Esophagus (tissue), 2 donors: ENCODE measurements at regions not wholly inside any gene's neighbourhood (a gene's known extent, or its start where the extent isn't known, plus 50 kb on each side); places are given as distances from the start of the nearest gene placed in this dataset.
"Not testable (repeated sequence)": the region's sequence is repeated elsewhere in the genome, so short reads cannot be mapped to it uniquely, and the experiment has no call there.

Experiments used
- H3K27ac ChIP-seq, 2 donors: one replicate each; pipeline ENCODE4 v1.5.1; 2013; ENCODE audit warnings: low read depth in 2 of 2, mild to moderate bottlenecking in 2 of 2, inconsistent platforms in 1 of 2, low read length in 1 of 2, moderate library complexity in 1 of 2
- H3K27me3 ChIP-seq, 2 donors: one replicate each; pipeline ENCODE4 v1.6.1; 2013; ENCODE audit warnings: low read length in 2 of 2, control low read depth in 1 of 2, mild to moderate bottlenecking in 1 of 2; ENCODE audit not compliant: insufficient read depth in 2 of 2, control insufficient read depth in 1 of 2
- H3K36me3 ChIP-seq, 2 donors: one replicate each; pipeline ENCODE4 v1.6.1; 2013; ENCODE audit warnings: low read length in 1 of 2; ENCODE audit not compliant: control insufficient read depth in 2 of 2, insufficient read depth in 2 of 2
- H3K4me1 ChIP-seq, 2 donors: one replicate each; pipeline ENCODE4 v1.6.1; 2013; ENCODE audit warnings: low read length in 1 of 2; ENCODE audit not compliant: control insufficient read depth in 2 of 2, insufficient read depth in 2 of 2
- H3K4me3 ChIP-seq, 2 donors: one replicate each; pipeline ENCODE4 v1.5.1; 2013; ENCODE audit warnings: low read length in 2 of 2, mild to moderate bottlenecking in 2 of 2, low read depth in 1 of 2, moderate library complexity in 1 of 2
- H3K9me3 ChIP-seq, 2 donors: one replicate each; pipeline ENCODE4 v1.6.1; 2013; ENCODE audit warnings: mild to moderate bottlenecking in 2 of 2, low read depth in 1 of 2, low read length in 1 of 2, moderate library complexity in 1 of 2; ENCODE audit not compliant: control insufficient read depth in 2 of 2, insufficient read depth in 1 of 2
- WGBS, 2 donors: extraction: QIAGEN DNeasy Blood & Tissue Kit; methylation state at CpG; one replicate each; pipeline ENCODE4 v1.1.7; 2013; 5-methylcytosine and 5-hydroxymethylcytosine counted together
- donor health status: healthy with polysubstance abuse.
- donor health status: Bipolar disorder and iron deficiency.

DNA sequence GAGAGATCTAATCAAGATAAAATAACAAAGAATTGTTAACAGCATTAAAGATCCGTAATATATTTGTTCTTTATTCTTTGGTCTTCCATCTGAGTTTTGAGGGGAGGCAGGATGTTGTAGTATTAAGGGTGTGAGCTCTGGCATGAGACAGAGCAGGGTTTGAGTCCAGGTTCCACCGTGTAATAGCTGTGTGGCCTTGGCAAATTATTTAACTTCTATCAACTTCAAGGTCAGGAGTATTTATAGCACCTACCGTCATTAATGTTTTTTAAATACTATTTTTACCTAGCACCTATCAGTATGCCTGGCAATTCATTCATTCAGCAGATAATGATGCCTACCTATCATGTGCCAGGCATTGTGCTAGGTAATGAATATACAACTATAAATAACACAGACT lies 180.1 kb upstream of the NABP1 start:
- 47 to 63% methylated on average over 3 of the region's 3 CpGs for WGBS, 2 donors
- Histone ChIP-seq H3K4me3 (no peak overlapping the region), H3K4me1 (peaks cover 2 to 3% of the 10 kb centered on the region in 2 donors), H3K27me3 (no peaks in the 10 kb centered on the region), H3K27ac (no peak overlapping the region), H3K9me3 (no peaks in the 10 kb centered on the region), H3K36me3 (no peaks in the 10 kb centered on the region)

DNA sequence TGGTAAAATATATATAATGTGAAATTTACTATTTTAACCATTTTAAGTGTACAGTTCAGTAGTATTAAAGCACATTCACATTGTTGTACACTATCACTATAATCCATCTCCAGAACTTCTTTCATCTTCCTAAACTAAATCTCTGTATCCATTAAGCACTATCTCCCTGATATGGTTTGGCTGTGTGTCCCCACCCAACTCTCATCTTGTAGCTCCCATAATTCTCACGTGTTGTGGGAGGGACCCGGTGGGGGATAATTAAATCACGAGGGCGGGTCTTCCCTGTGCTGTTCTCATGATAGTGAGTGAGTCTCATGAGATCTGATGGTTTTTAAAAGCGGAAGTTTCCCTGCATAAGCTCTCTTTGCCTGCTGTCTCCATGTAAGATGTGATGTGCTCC lies 178.9 kb upstream of the NABP1 start:
- 77 to 90% methylated on average over 5 of the region's 5 CpGs for WGBS, 2 donors
- Histone ChIP-seq H3K36me3 (no peaks in the 10 kb centered on the region), H3K27me3 (no peaks in the 10 kb centered on the region), H3K4me3 (no peak overlapping the region), H3K9me3 (no peaks in the 10 kb centered on the region), H3K4me1 (peaks cover 2 to 3% of the 10 kb centered on the region in 2 donors), H3K27ac (no peak overlapping the region)

DNA sequence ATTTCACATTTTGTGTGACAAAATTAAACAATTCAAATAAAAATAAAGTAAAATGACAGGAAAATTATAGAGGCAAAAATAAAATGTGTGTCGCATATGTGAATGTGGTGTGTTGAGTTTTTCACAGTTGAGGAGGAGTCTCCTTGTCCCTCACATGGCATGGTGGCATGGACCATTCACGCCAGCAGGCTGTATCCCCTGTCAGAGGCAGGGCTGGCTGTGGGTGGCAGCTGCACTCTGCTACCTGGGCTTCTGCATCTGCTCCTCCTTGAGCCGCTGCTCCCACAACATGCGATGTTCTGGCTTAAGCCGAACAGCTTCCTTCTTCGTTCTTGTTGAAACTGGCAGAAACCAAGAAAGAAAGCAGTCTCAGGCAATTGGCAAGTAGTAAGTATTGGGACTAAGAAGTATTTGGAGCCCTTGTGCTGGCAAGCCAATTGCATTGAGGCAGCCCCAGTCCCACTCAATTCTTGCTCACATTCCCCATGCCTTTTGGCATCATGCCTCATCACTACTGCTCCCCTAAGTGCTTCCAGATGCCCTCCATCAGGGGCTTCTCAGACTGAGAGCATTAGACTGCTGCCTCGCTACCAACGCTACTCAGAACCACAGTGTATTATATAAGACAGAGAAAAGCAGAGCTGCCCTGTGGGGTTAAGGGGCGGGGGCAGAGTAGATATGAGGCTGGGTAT lies 177.9 kb upstream of the NABP1 start:
- Histone ChIP-seq H3K9me3 (no peaks in the 10 kb centered on the region), H3K4me3 (no peak overlapping the region), H3K27ac (no peak overlapping the region), H3K4me1 (peaks cover 0 to 2% of the 10 kb centered on the region in 2 donors), H3K36me3 (no peaks in the 10 kb centered on the region), H3K27me3 (no peaks in the 10 kb centered on the region)
- 66 to 71% methylated on average over 9 of the region's 9 CpGs for WGBS, 2 donors

DNA sequence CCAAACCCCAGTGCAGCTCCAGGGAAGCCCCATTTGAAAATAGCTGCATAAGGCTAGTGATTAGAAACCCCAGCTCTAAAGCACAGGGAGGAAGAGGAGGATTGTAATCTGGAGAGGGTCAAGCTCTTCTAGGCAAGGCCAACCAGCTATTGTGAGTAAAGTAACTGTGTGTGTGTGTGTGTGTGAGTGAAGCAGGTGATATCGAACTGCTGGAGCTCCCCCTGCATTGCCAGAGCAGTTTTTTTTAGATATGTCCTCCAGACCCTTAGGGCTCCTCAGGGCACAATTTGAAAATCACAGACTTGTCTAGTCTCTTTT lies 177.4 kb upstream of the NABP1 start:
- H3K9me3 ChIP-seq = no peaks in the 10 kb centered on the region
- no peak overlapping the region for H3K4me3 ChIP-seq
- peaks cover 0 to 2% of the 10 kb centered on the region in 2 donors for H3K4me1 ChIP-seq
- H3K36me3 ChIP-seq = no peaks in the 10 kb centered on the region
- no peak overlapping the region for H3K27ac ChIP-seq
- no peaks in the 10 kb centered on the region for H3K27me3 ChIP-seq
- WGBS, 2 donors = 46 to 50% methylated on average over 1 of the region's 1 CpG

DNA sequence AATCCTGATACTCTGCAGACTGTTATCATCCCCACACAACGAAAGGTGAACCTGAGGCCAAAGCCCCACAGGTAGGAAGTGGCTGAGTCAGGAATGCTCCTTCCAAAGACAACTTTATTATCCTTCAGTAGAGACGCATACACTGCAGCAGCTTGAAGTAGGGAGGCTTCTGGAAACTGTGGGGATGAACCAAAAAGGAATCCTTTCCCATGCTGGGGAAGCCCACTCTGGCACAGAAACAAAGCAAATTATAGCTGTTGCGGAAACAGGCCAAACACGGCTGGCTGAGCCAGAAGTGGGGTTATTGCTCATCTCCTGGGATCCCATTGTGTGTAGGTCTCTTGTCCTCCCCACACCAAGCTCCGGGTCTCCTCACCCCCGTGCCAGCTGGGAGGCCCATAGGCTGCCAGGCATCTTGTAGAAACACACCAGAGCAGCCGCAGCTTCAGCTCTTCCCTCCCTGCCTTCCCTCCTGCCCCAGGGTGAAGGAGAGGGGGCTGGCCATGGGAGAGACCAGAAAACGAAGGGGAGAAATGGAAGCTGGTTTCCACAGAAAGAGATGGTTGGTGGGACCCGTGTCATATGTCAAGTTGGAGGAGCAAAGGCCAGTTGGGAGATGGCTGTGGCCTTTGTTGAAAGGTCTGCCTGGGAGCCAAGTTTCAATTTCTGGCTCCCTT lies 176.9 kb upstream of the NABP1 start:
- no peaks in the 10 kb centered on the region for H3K36me3 ChIP-seq
- peaks cover 0 to 2% of the 10 kb centered on the region in 2 donors for H3K4me1 ChIP-seq
- no peaks in the 10 kb centered on the region for H3K27me3 ChIP-seq
- no peaks in the 10 kb centered on the region for H3K9me3 ChIP-seq
- peak overlapping the region in 1 of 2 donors; percentile 37 for H3K27ac ChIP-seq
- H3K4me3 ChIP-seq = no peak overlapping the region
- 47 to 48% methylated on average over 9 of the region's 9 CpGs for WGBS, 2 donors

DNA sequence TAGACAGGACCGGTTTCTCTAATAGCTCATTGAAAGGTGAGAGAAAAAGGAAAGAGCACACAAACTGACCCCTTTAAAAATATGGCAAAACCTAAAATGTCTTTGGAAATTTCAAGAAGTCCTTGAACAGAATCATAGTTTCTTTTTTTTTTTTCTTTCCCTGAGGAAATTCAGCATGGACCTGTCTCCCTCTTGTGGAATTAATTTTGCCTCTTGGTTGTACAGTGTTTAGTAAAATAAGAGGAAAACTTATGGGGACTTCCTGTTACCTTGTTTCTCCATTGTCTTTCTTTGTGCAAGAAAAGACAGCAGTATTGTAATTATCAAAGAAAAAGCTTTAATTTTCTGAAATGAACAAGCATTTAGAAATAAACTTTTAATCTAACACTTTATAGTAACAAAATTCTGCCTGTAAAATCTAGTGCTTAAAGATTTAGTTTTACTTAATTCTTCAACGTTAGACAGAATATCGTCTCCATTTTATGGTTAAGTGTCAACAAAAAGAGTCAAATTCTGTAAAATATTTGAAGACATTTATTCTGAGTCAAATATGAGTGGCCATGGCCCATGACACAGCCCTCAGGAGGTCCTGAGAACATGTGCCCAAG lies 176.3 kb upstream of the NABP1 start:
- peaks cover 0 to 2% of the 10 kb centered on the region in 2 donors for H3K4me1 ChIP-seq
- H3K9me3 ChIP-seq = no peaks in the 10 kb centered on the region
- H3K27me3 ChIP-seq = no peaks in the 10 kb centered on the region
- H3K27ac ChIP-seq = no peak overlapping the region
- H3K4me3 ChIP-seq = no peak overlapping the region
- no peaks in the 10 kb centered on the region for H3K36me3 ChIP-seq
- 55 to 67% methylated on average over 3 of the region's 3 CpGs for WGBS, 2 donors

DNA sequence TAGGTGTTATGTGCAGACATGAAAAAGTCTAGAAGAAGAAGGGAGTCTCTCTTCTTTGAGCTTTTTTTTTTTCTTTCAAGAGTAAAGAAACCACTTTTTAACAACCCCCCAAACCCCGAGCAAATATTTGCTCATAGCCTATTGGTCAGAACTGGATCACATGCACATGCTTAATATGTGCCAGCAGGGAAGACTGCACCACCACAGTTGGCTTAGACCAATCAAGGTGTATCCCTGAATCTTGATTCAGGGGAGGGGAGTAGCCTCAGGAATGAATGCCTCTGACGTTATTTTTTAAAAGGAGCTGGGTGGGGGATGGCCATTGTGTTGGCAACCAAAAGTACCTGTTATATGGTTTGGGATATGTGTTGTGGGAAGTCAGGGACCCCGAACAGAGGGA lies 171.4 kb upstream of the NABP1 start:
- 73 to 78% methylated on average over 3 of the region's 3 CpGs for WGBS, 2 donors
- Histone ChIP-seq H3K36me3 (no peaks in the 10 kb centered on the region), H3K27ac (no peak overlapping the region), H3K4me1 (no peaks in the 10 kb centered on the region), H3K4me3 (no peak overlapping the region), H3K27me3 (no peaks in the 10 kb centered on the region), H3K9me3 (no peaks in the 10 kb centered on the region)

DNA sequence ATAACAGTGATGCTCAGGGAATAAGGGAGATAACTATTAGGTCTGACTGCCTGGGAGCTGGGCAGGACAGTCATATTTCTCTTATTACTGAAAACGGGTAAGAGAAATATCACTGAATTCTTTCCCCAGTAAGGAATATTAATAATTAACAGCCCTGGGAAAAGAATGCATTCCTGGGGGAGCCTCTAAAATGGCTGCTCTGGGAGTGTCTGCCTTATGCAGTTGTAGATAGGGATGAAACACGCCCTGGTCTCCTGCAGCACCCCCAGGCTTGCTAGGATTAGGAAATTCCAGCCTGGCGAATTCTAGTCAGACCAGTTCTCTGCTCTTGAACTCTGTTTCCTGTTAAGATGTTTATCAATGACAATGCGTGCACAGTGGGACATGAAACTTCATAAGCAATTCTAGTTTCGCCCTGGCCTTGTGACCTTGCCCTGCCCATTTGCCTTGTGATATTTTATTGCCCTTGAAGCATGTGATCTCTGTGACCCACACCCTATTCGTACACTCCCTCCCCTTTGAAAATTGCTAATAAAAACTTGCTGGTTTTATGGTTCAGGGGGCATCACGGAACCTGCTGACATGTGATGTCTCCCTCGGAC lies 170.6 kb upstream of the NABP1 start:
- not testable (repeated sequence) for H3K9me3 ChIP-seq, H3K36me3 ChIP-seq, H3K4me1 ChIP-seq, H3K27ac ChIP-seq, H3K4me3 ChIP-seq, H3K27me3 ChIP-seq
- 72 to 77% methylated on average over 8 of the region's 8 CpGs for WGBS, 2 donors

DNA sequence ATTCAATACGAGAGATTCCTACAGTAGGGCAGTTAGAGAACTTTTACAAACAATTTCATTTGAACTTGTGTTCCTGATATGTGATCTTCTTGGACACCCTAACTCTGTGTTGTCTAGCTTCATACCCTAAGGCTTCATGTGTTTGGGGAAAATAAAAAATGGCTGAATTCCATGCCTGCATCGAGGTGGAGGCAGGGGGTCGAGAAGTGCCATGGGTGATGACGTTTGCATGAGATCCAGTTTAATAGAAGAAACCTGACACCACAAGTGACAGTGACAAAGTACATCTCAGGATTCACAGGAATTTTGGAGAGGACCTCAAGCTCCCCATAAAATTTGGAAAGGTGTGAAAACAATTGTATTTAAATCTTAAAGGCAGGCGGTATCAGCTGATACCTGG lies 169.2 kb upstream of the NABP1 start:
- Histone ChIP-seq H3K4me1 (no peaks in the 10 kb centered on the region), H3K36me3 (no peaks in the 10 kb centered on the region), H3K4me3 (no peak overlapping the region), H3K9me3 (no peaks in the 10 kb centered on the region), H3K27me3 (no peaks in the 10 kb centered on the region), H3K27ac (no peak overlapping the region)
- 79 to 87% methylated on average over 5 of the region's 5 CpGs for WGBS, 2 donors
